ENCODE measurements at regions not wholly inside any gene's neighbourhood (a gene's known extent, or its start where the extent isn't known, plus 50 kb on each side); places are given as distances from the start of the nearest gene placed in this dataset.

- DNase-seq (ENCODE audit: low spot score in 2 of 2): no peak
- intact Hi-C loops (cut with DNase I; ENCODE audit: low total_unique reads): no loop called here
- no peak overlapping the region for H3K4me3 ChIP-seq (ENCODE audit: low read depth, poor library complexity, severe bottlenecking)
- no peak for TF ChIP-seq POLR2A (IDR thresholded peaks at IDR 0.05)
- TF ChIP-seq CTCF (IDR thresholded peaks at IDR 0.05): no peak
Observed at GRCh38 chr3:36142746-36143145, 237.6 kb upstream of the STAC start.

GRCh38 chr3:36146404-36146803 lies 233.9 kb upstream of the STAC start:
- DNase-seq (ENCODE audit: low spot score in 2 of 2): no peak
- WGBS, 2 donors: 79% methylated on average over 2 of the region's 2 CpGs
- intact Hi-C loops (cut with DNase I; ENCODE audit: low total_unique reads): no loop called here
- no peak for TF ChIP-seq CTCF (IDR thresholded peaks at IDR 0.05)
- TF ChIP-seq POLR2A (IDR thresholded peaks at IDR 0.05): no peak
- no peak overlapping the region for H3K4me3 ChIP-seq (ENCODE audit: low read depth, poor library complexity, severe bottlenecking)

GRCh38 chr3:36147934-36148558 lies 232.3 kb upstream of the STAC start:
- TF ChIP-seq POLR2A (IDR thresholded peaks at IDR 0.05): no peak
- no peak for TF ChIP-seq CTCF (IDR thresholded peaks at IDR 0.05)
- 84% methylated on average over 11 of the region's 11 CpGs for WGBS, 2 donors
- intact Hi-C loops (cut with DNase I; ENCODE audit: low total_unique reads): no loop called here
- no peak overlapping the region for H3K4me3 ChIP-seq (ENCODE audit: low read depth, poor library complexity, severe bottlenecking)
- no peak for DNase-seq (ENCODE audit: low spot score in 2 of 2)

GRCh38 chr3:36149447-36149865 lies 230.8 kb upstream of the STAC start:
- TF ChIP-seq POLR2A (IDR thresholded peaks at IDR 0.05) (no peak), CTCF (IDR thresholded peaks at IDR 0.05) (no peak)
- intact Hi-C loops (cut with DNase I; ENCODE audit: low total_unique reads): no loop called here
- H3K4me3 ChIP-seq (ENCODE audit: low read depth, poor library complexity, severe bottlenecking): no peak overlapping the region
- DNase-seq (ENCODE audit: low spot score in 2 of 2): no peak

GRCh38 chr3:36155515-36155914 lies 224.8 kb upstream of the STAC start:
- DNase-seq (ENCODE audit: low spot score in 2 of 2): no peak
- intact Hi-C loops (cut with DNase I; ENCODE audit: low total_unique reads): no loop called here
- TF ChIP-seq POLR2A (IDR thresholded peaks at IDR 0.05) (no peak), CTCF (IDR thresholded peaks at IDR 0.05) (no peak)
- H3K4me3 ChIP-seq (ENCODE audit: low read depth, poor library complexity, severe bottlenecking): no peak overlapping the region

GRCh38 chr3:36164400-36164799 lies 215.9 kb upstream of the STAC start:
- no peak for TF ChIP-seq POLR2A (IDR thresholded peaks at IDR 0.05)
- WGBS, 2 donors: 32 to 38% methylated on average over 3 of the region's 3 CpGs
- intact Hi-C loops (cut with DNase I; ENCODE audit: low total_unique reads): no loop called here

More at GRCh38 chr3:36164400-36164799, 215.9 kb upstream of the STAC start:
- H3K4me3 ChIP-seq (ENCODE audit: low read depth, poor library complexity, severe bottlenecking): no peak overlapping the region
- no peak for DNase-seq (ENCODE audit: low spot score in 2 of 2)

All from lower leg skin (tissue), 4 donors.